GM23338 (cell line): ENCODE measurements at regions not wholly inside any gene's neighbourhood (a gene's known extent, or its start where the extent isn't known, plus 50 kb on each side); places are given as distances from the start of the nearest gene placed in this dataset.

Experiments
- ATAC-seq: fragments of 200-7000 bp; cut with Tn5 transposase; 3 replicates; pipeline ENCODE4 v1.9.1; 2020
- DNase-seq: peaks from one replicate; pipeline ENCODE4 v3.0.0-alpha.2; 2015; ENCODE audit warnings: low spot score
- H2AFZ ChIP-seq: fragments of 200-600 bp; sonication (generic); 2 replicates; pipeline ENCODE4 v1.8.0; 2016; ENCODE audit warnings: antibody characterized with exemption, mild to moderate bottlenecking, moderate library complexity
- H3F3A ChIP-seq: fragments of 200-600 bp; sonication (generic); replicated peaks from 2 replicates; pipeline ENCODE4 v1.8.0; 2017; ENCODE audit warnings: antibody characterized with exemption, mixed run types, low read depth
- H3K27ac ChIP-seq: fragments of 200-600 bp; sonication (generic); 2 replicates; pipeline ENCODE4 v1.6.1; 2016; ENCODE audit warnings: low read depth
- H3K27me3 ChIP-seq: fragments of 200-600 bp; sonication (generic); 2 replicates; pipeline ENCODE4 v1.8.0; 2016; ENCODE audit warnings: mild to moderate bottlenecking, mixed run types, moderate library complexity; ENCODE audit not compliant: insufficient read depth
- H3K36me3 ChIP-seq: fragments of 200-600 bp; sonication (generic); 2 replicates; pipeline ENCODE4 v1.8.0; 2016; ENCODE audit warnings: mild to moderate bottlenecking; ENCODE audit not compliant: insufficient read depth
- H3K4me1 ChIP-seq: fragments of 200-600 bp; sonication (generic); 2 replicates; pipeline ENCODE4 v1.8.0; 2016; ENCODE audit warnings: mild to moderate bottlenecking, moderate library complexity; ENCODE audit not compliant: insufficient read depth
- H3K4me2 ChIP-seq: fragments of 200-600 bp; sonication (generic); 2 replicates; pipeline ENCODE4 v1.7.1; 2017; ENCODE audit warnings: mixed run types
- H3K4me3 ChIP-seq: fragments of 200-600 bp; sonication (generic); 2 replicates; pipeline ENCODE4 v1.6.1; 2016; ENCODE audit warnings: mixed run types
- H3K79me2 ChIP-seq: fragments of 200-600 bp; sonication (generic); replicated peaks from 2 replicates; pipeline ENCODE4 v1.8.0; 2017; ENCODE audit warnings: mild to moderate bottlenecking; ENCODE audit not compliant: insufficient read depth
- H3K9me2 ChIP-seq: fragments of 200-600 bp; sonication (generic); 2 replicates; pipeline ENCODE4 v1.8.0; 2017; ENCODE audit not compliant: insufficient read depth
- H4K20me1 ChIP-seq: fragments of 200-600 bp; sonication (generic); replicated peaks from 2 replicates; pipeline ENCODE4 v1.8.0; 2017; ENCODE audit warnings: mild to moderate bottlenecking; ENCODE audit not compliant: insufficient read depth
- H3K27ac Mint-ChIP-seq: 2 replicates; pipeline ENCODE4 v1.8.0; 2020; ENCODE audit warnings: inconsistent platforms, mild to moderate bottlenecking, moderate library complexity, mixed read lengths
- H3K27me3 Mint-ChIP-seq: 3 replicates; pipeline ENCODE4 v1.8.0; 2022; ENCODE audit warnings: low read depth, mild to moderate bottlenecking, moderate library complexity, mixed read lengths, inconsistent platforms; ENCODE audit not compliant: insufficient read depth, poor library complexity
- H3K36me3 Mint-ChIP-seq: 3 replicates; pipeline ENCODE4 v1.8.0; 2021; ENCODE audit warnings: low read depth, mild to moderate bottlenecking, inconsistent platforms, moderate library complexity, mixed read lengths
- H3K4me1 Mint-ChIP-seq: 3 replicates; pipeline ENCODE4 v1.8.0; 2020; ENCODE audit warnings: mild to moderate bottlenecking, inconsistent platforms, mixed read lengths
- H3K4me3 Mint-ChIP-seq: 3 replicates; pipeline ENCODE4 v1.8.0; 2021; ENCODE audit warnings: moderate library complexity, mild to moderate bottlenecking, inconsistent platforms, mixed read lengths
- H3K9me3 Mint-ChIP-seq: 3 replicates; pipeline ENCODE4 v1.8.0; 2020; ENCODE audit warnings: moderate library complexity, mild to moderate bottlenecking, inconsistent platforms, mixed read lengths
- CREB1 ChIP-seq: fragments of 250-450 bp; sonication (Bioruptor Pico); IDR thresholded peaks from 2 replicates; pipeline ENCODE4 v1.5.0; 2020; ENCODE audit warnings: low read depth, mild to moderate bottlenecking, moderate library complexity
- CTCF ChIP-seq, 2 experiments: fragments of 200-600 bp in 1 of 2; sonication (generic) in 1 of 2; conservative IDR thresholded peaks; 2 replicates each; pipeline versions ENCODE4 v1.5.1 to v1.6.1; 2016 to 2017; ENCODE audit warnings: antibody characterized with exemption in 2 of 2, low read depth in 2 of 2, mild to moderate bottlenecking in 2 of 2, moderate library complexity in 1 of 2
- ETS1 ChIP-seq: IDR thresholded peaks from 2 replicates; pipeline ENCODE4 v1.6.1; 2016; ENCODE audit warnings: antibody characterized with exemption
- EZH2 ChIP-seq: fragments of 200-600 bp; sonication (generic); IDR thresholded peaks from one replicate; pipeline ENCODE4 v1.8.0; 2017; ENCODE audit warnings: antibody characterized with exemption, mild to moderate bottlenecking, low read depth; ENCODE audit not compliant: unreplicated experiment
- EZH2phosphoT487 ChIP-seq: fragments of 200-600 bp; sonication (generic); IDR thresholded peaks from one replicate; pipeline ENCODE4 v1.8.1; 2018; ENCODE audit warnings: antibody characterized with exemption; ENCODE audit not compliant: unreplicated experiment
- JUNB ChIP-seq: IDR thresholded peaks from one replicate; pipeline ENCODE4 v1.6.1; 2016; ENCODE audit warnings: antibody characterized with exemption; ENCODE audit not compliant: unreplicated experiment
- STAT1 ChIP-seq: IDR thresholded peaks from one replicate; pipeline ENCODE4 v1.6.1; 2016; ENCODE audit warnings: antibody characterized with exemption; ENCODE audit not compliant: unreplicated experiment
- ZNF114 ChIP-seq: fragments of 250-450 bp; sonication (Bioruptor Pico); IDR thresholded peaks from 2 replicates; pipeline ENCODE4 v1.5.0; 2020; ENCODE audit warnings: mild to moderate bottlenecking, moderate library complexity
- ZNF331 ChIP-seq: fragments of 250-450 bp; sonication (Bioruptor Pico); IDR thresholded peaks from 2 replicates; pipeline ENCODE4 v1.5.0; 2020; ENCODE audit warnings: low read depth, mild to moderate bottlenecking, moderate library complexity
- ZNF462 ChIP-seq: fragments of 250-450 bp; sonication (Bioruptor Pico); IDR thresholded peaks from 2 replicates; pipeline ENCODE4 v1.5.0; 2020; ENCODE audit warnings: mild to moderate bottlenecking, moderate library complexity

- Histone ChIP-seq H4K20me1 (no peaks in the 10 kb centered on the region), H3K27me3 (no peaks in the 10 kb centered on the region), H3K27ac (no peak overlapping the region), H3K36me3 (no peaks in the 10 kb centered on the region), H2AFZ (no peak overlapping the region; the same call in 1 of the 2 replicates), H3K4me3 (no peak overlapping the region), H3K4me2 (no peak overlapping the region), H3K9me2 (peaks cover 5% of the 10 kb centered on the region; the same call in 1 of the 2 replicates), H3F3A (no peaks in the 10 kb centered on the region), H3K4me1 (no peaks in the 10 kb centered on the region), H3K79me2 (no peaks in the 10 kb centered on the region)
- ATAC-seq, result no peak
- Mint-ChIP-seq H3K4me3 (no peak overlapping the region), H3K36me3 (peaks cover 4% of the 10 kb centered on the region; the same call in 1 of the 3 replicates), H3K27me3 (peaks cover 4% of the 10 kb centered on the region), H3K27ac (no peak overlapping the region), H3K4me1 (peaks cover 13% of the 10 kb centered on the region), H3K9me3 (peaks cover 8% of the 10 kb centered on the region)
- no peak for DNase-seq
- TF ChIP-seq EZH2, result no peak
- no peak for TF ChIP-seq ZNF462
- TF ChIP-seq STAT1, result no peak
- no peak for TF ChIP-seq EZH2phosphoT487
- no peak for TF ChIP-seq ETS1
- no peak for TF ChIP-seq CTCF (conservative IDR thresholded peaks at IDR 0.05; ENCODE audit: low read depth in 2 of 2)
- TF ChIP-seq CREB1 (CRISPR knock-in tag), result no peak
- TF ChIP-seq ZNF331 (CRISPR knock-in tag), result no peak
- no peak for TF ChIP-seq JUNB
- no peak for TF ChIP-seq ZNF114 (CRISPR knock-in tag)
Observed at GRCh38 chr4:138758196-138758595, 257.4 kb upstream of the NOCT start.
